ENCODE measurements at regions not wholly inside any gene's neighbourhood (a gene's known extent, or its start where the extent isn't known, plus 50 kb on each side); places are given as distances from the start of the nearest gene placed in this dataset.

DNA sequence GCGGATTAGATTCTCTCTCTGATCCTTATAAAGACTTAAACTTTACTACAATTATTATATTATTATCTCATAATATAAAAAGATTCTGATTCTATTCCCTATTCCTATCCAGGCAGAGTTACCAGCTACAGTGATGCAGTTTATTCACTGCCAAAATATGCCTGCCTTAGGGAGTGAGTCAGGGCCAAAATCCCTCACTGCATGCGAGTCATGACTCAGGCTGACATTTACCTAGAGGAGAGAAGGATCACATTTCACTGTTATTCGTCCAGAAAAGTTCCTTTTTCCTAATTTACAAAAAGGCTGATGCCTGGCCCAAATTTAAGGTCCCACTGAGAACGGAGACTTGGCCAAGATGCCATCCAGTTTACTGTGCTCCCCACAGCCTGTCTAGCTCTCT lies 168.5 kb upstream of the LDB2 start:
- ATAC-seq, result no peak
- no peak overlapping the region for H3K27ac ChIP-seq
- intact Hi-C loops (cut with DNase I), result no loop called here
- 39 to 49% (median 42%) methylated on average over 4 of the region's 4 CpGs for WGBS, 3 donors
- DNase-seq, result no peak
- no peaks in the 10 kb centered on the region for H3K27me3 ChIP-seq (ENCODE audit: insufficient read depth in 3 of 3, low read length in 2 of 3)
- H3K4me1 ChIP-seq, result no peaks in the 10 kb centered on the region
- H3K4me3 ChIP-seq, result no peak overlapping the region
- TF ChIP-seq, protein P1, sequence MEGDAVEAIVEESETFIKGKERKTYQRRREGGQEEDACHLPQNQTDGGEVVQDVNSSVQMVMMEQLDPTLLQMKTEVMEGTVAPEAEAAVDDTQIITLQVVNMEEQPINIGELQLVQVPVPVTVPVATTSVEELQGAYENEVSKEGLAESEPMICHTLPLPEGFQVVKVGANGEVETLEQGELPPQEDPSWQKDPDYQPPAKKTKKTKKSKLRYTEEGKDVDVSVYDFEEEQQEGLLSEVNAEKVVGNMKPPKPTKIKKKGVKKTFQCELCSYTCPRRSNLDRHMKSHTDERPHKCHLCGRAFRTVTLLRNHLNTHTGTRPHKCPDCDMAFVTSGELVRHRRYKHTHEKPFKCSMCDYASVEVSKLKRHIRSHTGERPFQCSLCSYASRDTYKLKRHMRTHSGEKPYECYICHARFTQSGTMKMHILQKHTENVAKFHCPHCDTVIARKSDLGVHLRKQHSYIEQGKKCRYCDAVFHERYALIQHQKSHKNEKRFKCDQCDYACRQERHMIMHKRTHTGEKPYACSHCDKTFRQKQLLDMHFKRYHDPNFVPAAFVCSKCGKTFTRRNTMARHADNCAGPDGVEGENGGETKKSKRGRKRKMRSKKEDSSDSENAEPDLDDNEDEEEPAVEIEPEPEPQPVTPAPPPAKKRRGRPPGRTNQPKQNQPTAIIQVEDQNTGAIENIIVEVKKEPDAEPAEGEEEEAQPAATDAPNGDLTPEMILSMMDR (IDR thresholded peaks at IDR 0.05), result no peak
- no peaks in the 10 kb centered on the region for H3K36me3 ChIP-seq (ENCODE audit: insufficient read depth in 1 of 2, low read depth in 1 of 2)
- H3K9me3 ChIP-seq, result no peaks in the 10 kb centered on the region

DNA sequence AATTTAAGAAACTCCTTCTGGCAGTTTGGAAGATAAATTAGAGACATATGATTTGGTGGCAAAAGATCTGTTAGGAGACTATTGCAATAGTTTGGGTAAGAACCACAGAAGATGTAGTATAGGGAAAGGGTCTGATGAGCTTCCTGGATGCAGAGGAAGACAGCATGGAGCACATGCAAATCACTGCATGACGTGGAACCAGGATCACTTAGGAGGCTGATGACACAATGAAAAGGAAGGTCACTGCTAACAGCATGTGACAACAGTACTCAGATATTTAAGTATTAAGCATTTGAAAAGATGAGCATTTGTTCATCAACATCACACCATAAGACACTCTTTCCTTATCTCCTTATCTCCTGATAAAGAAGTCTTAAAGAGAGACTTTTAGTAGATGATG lies 167.8 kb upstream of the LDB2 start:
- TF ChIP-seq, protein P1 (IDR thresholded peaks at IDR 0.05), result no peak
- H3K27ac ChIP-seq, result no peak overlapping the region
- no peaks in the 10 kb centered on the region for H3K9me3 ChIP-seq
- no peak overlapping the region for H3K4me3 ChIP-seq
- intact Hi-C loops (cut with DNase I), result no loop called here
- H3K4me1 ChIP-seq, result no peaks in the 10 kb centered on the region
- no peak for DNase-seq
- H3K36me3 ChIP-seq (ENCODE audit: insufficient read depth in 1 of 2, low read depth in 1 of 2), result no peaks in the 10 kb centered on the region
- ATAC-seq, result no peak
- no peaks in the 10 kb centered on the region for H3K27me3 ChIP-seq (ENCODE audit: insufficient read depth in 3 of 3, low read length in 2 of 3)
- 62 to 86% (median 70%) methylated on average over 1 of the region's 1 CpG for WGBS, 3 donors

DNA sequence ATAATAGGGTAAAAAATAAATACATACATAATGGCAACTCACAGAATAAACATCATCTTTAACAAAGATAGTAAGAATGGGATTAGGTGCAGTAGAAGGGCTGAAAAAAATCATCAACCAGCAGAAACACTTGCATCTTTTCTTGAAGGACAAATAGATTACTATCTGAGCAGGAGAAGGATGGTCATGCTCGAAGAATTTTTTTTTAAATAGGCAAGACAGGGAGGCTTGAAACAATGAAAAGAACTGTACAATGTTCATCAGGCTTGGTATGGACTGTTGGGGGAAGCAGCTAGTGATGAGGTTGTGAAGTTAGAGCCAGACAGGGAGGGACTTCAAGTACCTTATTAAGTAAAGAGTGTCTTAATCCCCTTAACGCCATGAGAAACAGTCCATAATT lies 167.4 kb upstream of the LDB2 start:
- Histone ChIP-seq H3K27ac (no peak overlapping the region), H3K27me3 (ENCODE audit: insufficient read depth in 3 of 3, low read length in 2 of 3) (no peaks in the 10 kb centered on the region), H3K4me3 (no peak overlapping the region), H3K9me3 (no peaks in the 10 kb centered on the region), H3K4me1 (no peaks in the 10 kb centered on the region), H3K36me3 (ENCODE audit: insufficient read depth in 1 of 2, low read depth in 1 of 2) (no peaks in the 10 kb centered on the region)
- intact Hi-C loops (cut with DNase I), result no loop called here
- 77 to 95% (median 91%) methylated on average over 2 of the region's 2 CpGs for WGBS, 3 donors
- ATAC-seq, result no peak
- no peak for DNase-seq
- TF ChIP-seq, protein P1 (IDR thresholded peaks at IDR 0.05), result no peak

DNA sequence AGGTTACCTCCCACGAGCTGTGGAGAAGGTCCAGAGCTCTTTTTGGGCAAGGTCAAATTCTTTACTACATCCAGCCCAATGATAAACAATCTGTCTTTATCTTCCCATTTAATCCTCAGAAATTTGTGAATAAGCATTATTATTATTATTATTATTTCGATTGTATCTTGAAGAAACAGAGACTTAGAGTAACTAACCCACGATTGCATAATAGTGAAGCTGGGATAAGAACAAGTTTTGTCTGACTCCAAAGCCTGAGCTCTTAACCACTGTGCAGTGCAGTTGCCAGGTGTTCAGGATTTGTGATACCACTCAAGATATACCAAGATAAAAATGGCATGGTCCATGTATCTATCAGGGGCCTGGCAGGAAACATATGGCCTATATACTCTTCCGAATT lies 166.5 kb upstream of the LDB2 start:
- no peaks in the 10 kb centered on the region for H3K9me3 ChIP-seq
- no peak for DNase-seq
- TF ChIP-seq, protein P1 (IDR thresholded peaks at IDR 0.05), result no peak
- intact Hi-C loops (cut with DNase I), result no loop called here
- H3K4me1 ChIP-seq, result no peaks in the 10 kb centered on the region
- WGBS, 3 donors, result 92 to 95% (median 94%) methylated on average over 4 of the region's 4 CpGs
- no peaks in the 10 kb centered on the region for H3K36me3 ChIP-seq (ENCODE audit: insufficient read depth in 1 of 2, low read depth in 1 of 2)
- H3K27ac ChIP-seq, result no peak overlapping the region
- no peaks in the 10 kb centered on the region for H3K27me3 ChIP-seq (ENCODE audit: insufficient read depth in 3 of 3, low read length in 2 of 3)
- no peak for ATAC-seq
- no peak overlapping the region for H3K4me3 ChIP-seq

DNA sequence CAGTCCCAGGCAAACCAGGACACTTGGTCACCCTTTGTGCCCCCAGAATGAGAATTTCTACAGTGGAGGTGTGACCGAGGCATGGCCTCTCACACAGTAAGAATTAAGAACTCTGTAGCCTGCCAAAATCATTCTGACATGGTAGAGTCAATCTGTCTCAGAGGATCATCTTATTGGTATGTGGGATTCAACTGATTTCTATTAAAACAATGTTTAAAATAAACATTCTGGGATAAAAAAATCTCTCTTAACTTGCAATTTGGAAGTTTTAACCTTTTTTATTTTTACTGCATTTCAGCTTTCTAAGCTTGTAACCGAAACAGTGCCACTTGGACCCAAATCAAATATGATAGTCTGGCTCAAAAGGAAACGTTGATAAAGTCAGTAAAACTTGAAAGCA lies 165.4 kb upstream of the LDB2 start:
- Histone ChIP-seq H3K4me1 (no peaks in the 10 kb centered on the region), H3K36me3 (ENCODE audit: insufficient read depth in 1 of 2, low read depth in 1 of 2) (no peaks in the 10 kb centered on the region), H3K4me3 (no peak overlapping the region), H3K9me3 (no peaks in the 10 kb centered on the region), H3K27me3 (ENCODE audit: insufficient read depth in 3 of 3, low read length in 2 of 3) (no peaks in the 10 kb centered on the region), H3K27ac (no peak overlapping the region)
- 27 to 46% (median 41%) methylated on average over 3 of the region's 3 CpGs for WGBS, 3 donors
- TF ChIP-seq, protein P1 (IDR thresholded peaks at IDR 0.05), result no peak
- no peak for DNase-seq
- intact Hi-C loops (cut with DNase I), result no loop called here
- ATAC-seq, result no peak
